ENCODE measurements at regions not wholly inside any gene's neighbourhood (a gene's known extent, or its start where the extent isn't known, plus 50 kb on each side); places are given as distances from the start of the nearest gene placed in this dataset.

DNA sequence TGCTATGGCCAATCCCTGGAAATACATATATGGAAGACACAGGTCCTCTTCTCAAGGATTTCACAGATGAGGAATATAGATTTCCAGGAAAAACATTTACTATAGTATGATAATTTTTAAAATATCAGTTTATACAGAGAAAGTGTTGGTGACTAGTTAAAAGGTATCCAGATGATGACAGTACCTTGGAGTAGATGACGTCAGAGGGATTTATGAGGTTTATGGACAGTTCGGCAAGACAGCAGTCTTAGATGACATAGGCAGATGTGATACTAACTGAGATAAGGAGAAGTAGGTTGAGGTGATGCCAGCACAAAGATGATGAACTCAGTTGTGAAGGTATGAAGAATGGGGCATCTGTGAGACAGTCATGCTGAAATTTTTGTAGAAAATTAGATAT, 750.3 kb downstream of the PRELID2 start:
- no peak for TF ChIP-seq EZH2 (IDR thresholded peaks at IDR 0.05; ENCODE audit: borderline replicate concordance, low read length)
- TF ChIP-seq, protein P1, sequence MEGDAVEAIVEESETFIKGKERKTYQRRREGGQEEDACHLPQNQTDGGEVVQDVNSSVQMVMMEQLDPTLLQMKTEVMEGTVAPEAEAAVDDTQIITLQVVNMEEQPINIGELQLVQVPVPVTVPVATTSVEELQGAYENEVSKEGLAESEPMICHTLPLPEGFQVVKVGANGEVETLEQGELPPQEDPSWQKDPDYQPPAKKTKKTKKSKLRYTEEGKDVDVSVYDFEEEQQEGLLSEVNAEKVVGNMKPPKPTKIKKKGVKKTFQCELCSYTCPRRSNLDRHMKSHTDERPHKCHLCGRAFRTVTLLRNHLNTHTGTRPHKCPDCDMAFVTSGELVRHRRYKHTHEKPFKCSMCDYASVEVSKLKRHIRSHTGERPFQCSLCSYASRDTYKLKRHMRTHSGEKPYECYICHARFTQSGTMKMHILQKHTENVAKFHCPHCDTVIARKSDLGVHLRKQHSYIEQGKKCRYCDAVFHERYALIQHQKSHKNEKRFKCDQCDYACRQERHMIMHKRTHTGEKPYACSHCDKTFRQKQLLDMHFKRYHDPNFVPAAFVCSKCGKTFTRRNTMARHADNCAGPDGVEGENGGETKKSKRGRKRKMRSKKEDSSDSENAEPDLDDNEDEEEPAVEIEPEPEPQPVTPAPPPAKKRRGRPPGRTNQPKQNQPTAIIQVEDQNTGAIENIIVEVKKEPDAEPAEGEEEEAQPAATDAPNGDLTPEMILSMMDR (IDR thresholded peaks at IDR 0.05; ENCODE audit: low read length), result no peak
- no peaks in the 10 kb centered on the region for H3K36me3 ChIP-seq (ENCODE audit: insufficient read depth, low read length)
- H3K4me3 ChIP-seq (ENCODE audit: low read depth, low read length, poor library complexity, severe bottlenecking), result no peak overlapping the region
- H3F3A ChIP-seq (ENCODE audit: insufficient read depth, low read length), result no peaks in the 10 kb centered on the region
- H3K9me2 ChIP-seq (ENCODE audit: low read depth, low read length), result no peaks in the 10 kb centered on the region
- no peaks in the 10 kb centered on the region for H3K4me1 ChIP-seq (ENCODE audit: insufficient read depth, low read length, severe bottlenecking)
- no peaks in the 10 kb centered on the region for H3K79me2 ChIP-seq (ENCODE audit: insufficient read depth, low read length)
- no peaks in the 10 kb centered on the region for H3K27me3 ChIP-seq (ENCODE audit: insufficient read depth, low read length)
- no peak overlapping the region for H2AFZ ChIP-seq (ENCODE audit: low read length)
- no peaks in the 10 kb centered on the region for H4K20me1 ChIP-seq (ENCODE audit: insufficient read depth, low read length)
- no peak overlapping the region for H3K9ac ChIP-seq (ENCODE audit: low read length)
- H3K27ac ChIP-seq (ENCODE audit: low read depth, low read length, poor library complexity, severe bottlenecking), result no peak overlapping the region
- H3K9me3 ChIP-seq (ENCODE audit: low read length), result no peaks in the 10 kb centered on the region
- H3K4me2 ChIP-seq (ENCODE audit: low read length), result no peak overlapping the region

DNA sequence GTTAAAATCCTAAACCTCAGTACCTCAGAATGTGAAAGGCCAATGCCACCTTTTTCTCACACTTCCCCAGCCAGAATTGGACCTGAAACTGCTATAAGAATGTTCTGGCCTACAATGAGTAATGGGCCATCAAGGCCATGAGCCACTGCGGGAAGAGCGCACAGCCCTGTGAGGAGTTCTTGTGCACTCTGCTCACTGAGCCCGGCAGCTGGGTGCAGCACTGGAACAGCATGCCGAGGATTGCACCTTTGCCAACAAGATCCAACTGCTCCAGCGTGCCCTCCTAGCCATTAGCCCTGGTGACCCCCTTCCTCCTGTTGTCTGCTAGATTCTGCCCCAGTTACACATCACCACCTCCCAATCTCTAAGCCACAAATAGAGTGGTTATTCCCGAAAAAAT, 758.1 kb downstream of the PRELID2 start:
- no peak overlapping the region for H3K4me3 ChIP-seq (ENCODE audit: low read depth, low read length, poor library complexity, severe bottlenecking)
- no peak overlapping the region for H3K9ac ChIP-seq (ENCODE audit: low read length)
- no peaks in the 10 kb centered on the region for H3K36me3 ChIP-seq (ENCODE audit: insufficient read depth, low read length)
- no peaks in the 10 kb centered on the region for H3K27me3 ChIP-seq (ENCODE audit: insufficient read depth, low read length)
- H3K4me2 ChIP-seq (ENCODE audit: low read length), result no peak overlapping the region
- H3K79me2 ChIP-seq (ENCODE audit: insufficient read depth, low read length), result no peaks in the 10 kb centered on the region
- H3K4me1 ChIP-seq (ENCODE audit: insufficient read depth, low read length, severe bottlenecking), result no peaks in the 10 kb centered on the region
- H3K9me3 ChIP-seq (ENCODE audit: low read length), result no peaks in the 10 kb centered on the region
- H4K20me1 ChIP-seq (ENCODE audit: insufficient read depth, low read length), result no peaks in the 10 kb centered on the region
- no peaks in the 10 kb centered on the region for H3F3A ChIP-seq (ENCODE audit: insufficient read depth, low read length)
- H2AFZ ChIP-seq (ENCODE audit: low read length), result no peak overlapping the region
- no peak overlapping the region for H3K27ac ChIP-seq (ENCODE audit: low read depth, low read length, poor library complexity, severe bottlenecking)
- no peak for TF ChIP-seq EZH2 (IDR thresholded peaks at IDR 0.05; ENCODE audit: borderline replicate concordance, low read length)
- TF ChIP-seq, protein P1 (IDR thresholded peaks at IDR 0.05; ENCODE audit: low read length), result no peak
- H3K9me2 ChIP-seq (ENCODE audit: low read depth, low read length), result no peaks in the 10 kb centered on the region

DNA sequence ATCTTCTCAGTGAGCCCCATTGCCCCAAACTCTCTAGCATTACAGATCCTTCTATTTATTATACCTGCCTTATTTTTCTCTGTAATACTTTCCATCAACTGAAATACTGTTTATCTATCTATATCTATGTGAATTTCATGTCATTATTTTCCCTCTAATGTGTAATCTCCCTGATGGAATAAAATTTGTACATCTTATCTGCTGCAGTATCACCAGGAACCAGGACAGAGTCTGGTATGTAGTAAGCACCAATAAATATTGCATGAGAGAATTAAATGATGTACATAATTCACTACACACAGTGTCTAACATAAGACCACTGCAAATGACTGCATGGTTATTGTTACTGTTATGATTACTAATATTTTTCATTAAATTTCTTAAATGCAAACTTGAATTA, 759.1 kb downstream of the PRELID2 start:
- Histone ChIP-seq H3K9me3 (ENCODE audit: low read length) (no peaks in the 10 kb centered on the region), H3F3A (ENCODE audit: insufficient read depth, low read length) (no peaks in the 10 kb centered on the region), H3K27me3 (ENCODE audit: insufficient read depth, low read length) (no peaks in the 10 kb centered on the region), H4K20me1 (ENCODE audit: insufficient read depth, low read length) (no peaks in the 10 kb centered on the region), H3K9ac (ENCODE audit: low read length) (no peak overlapping the region), H3K4me3 (ENCODE audit: low read depth, low read length, poor library complexity, severe bottlenecking) (no peak overlapping the region), H3K4me1 (ENCODE audit: insufficient read depth, low read length, severe bottlenecking) (no peaks in the 10 kb centered on the region), H3K9me2 (ENCODE audit: low read depth, low read length) (no peaks in the 10 kb centered on the region), H2AFZ (ENCODE audit: low read length) (no peak overlapping the region), H3K79me2 (ENCODE audit: insufficient read depth, low read length) (no peaks in the 10 kb centered on the region), H3K36me3 (ENCODE audit: insufficient read depth, low read length) (no peaks in the 10 kb centered on the region), H3K4me2 (ENCODE audit: low read length) (no peak overlapping the region), H3K27ac (ENCODE audit: low read depth, low read length, poor library complexity, severe bottlenecking) (no peak overlapping the region)
- TF ChIP-seq, protein P1 (IDR thresholded peaks at IDR 0.05; ENCODE audit: low read length), result no peak
- TF ChIP-seq EZH2 (IDR thresholded peaks at IDR 0.05; ENCODE audit: borderline replicate concordance, low read length), result no peak

Measured in OCI-LY1 (cell line).